HFFc6 (cell line): ENCODE measurements at regions not wholly inside any gene's neighbourhood (a gene's known extent, or its start where the extent isn't known, plus 50 kb on each side); places are given as distances from the start of the nearest gene placed in this dataset.

ENCODE experiments used
- DNase-seq: peaks from one replicate; pipeline ENCODE4 v3.0.0-alpha.2; 2018
- H3K27ac Mint-ChIP-seq: 2 replicates; pipeline ENCODE4 v1.8.0; 2020; ENCODE audit warnings: mild to moderate bottlenecking, mixed read lengths
- H3K27me3 Mint-ChIP-seq: 2 replicates; pipeline ENCODE4 v1.8.0; 2021; ENCODE audit warnings: mild to moderate bottlenecking, moderate library complexity, mixed read lengths; ENCODE audit not compliant: insufficient read depth
- H3K36me3 Mint-ChIP-seq: 2 replicates; pipeline ENCODE4 v1.8.0; 2021; ENCODE audit warnings: low read depth, mixed read lengths
- H3K4me1 Mint-ChIP-seq: 2 replicates; pipeline ENCODE4 v1.8.0; 2020; ENCODE audit warnings: low read depth, mixed read lengths
- H3K4me3 Mint-ChIP-seq: 2 replicates; pipeline ENCODE4 v1.8.0; 2020; ENCODE audit warnings: mild to moderate bottlenecking, moderate library complexity, mixed read lengths
- H3K9me3 Mint-ChIP-seq: 2 replicates; pipeline ENCODE4 v1.8.0; 2020; ENCODE audit warnings: mild to moderate bottlenecking, mixed read lengths
- TF ChIP-seq, protein P1 (sequence below): fragments of 200-600 bp; sonication (generic); IDR thresholded peaks from 2 replicates; pipeline ENCODE4 v1.5.0; 2021; ENCODE audit warnings: antibody characterized with exemption, mild to moderate bottlenecking

DNA sequence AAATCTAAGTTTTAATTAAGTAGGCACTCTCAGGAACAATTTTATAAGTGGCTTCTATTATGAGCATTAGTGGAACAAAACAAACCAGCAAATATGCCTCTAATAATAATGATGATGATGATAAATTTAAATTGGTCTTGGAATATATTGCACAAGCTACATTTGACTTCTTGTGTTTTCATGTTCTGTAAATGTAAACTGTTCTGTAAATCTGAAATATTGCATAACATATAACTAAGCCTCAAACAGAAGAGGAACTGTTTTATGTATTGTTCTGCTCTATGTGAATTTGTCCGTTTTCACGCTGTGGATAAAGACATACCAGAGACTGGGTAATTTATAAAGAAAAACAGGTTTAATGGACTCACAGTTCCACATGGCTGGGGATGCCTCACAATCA is 625.2 kb upstream of the CELF2 start:
- no peak overlapping the region for H3K4me3 Mint-ChIP-seq
- H3K4me1 Mint-ChIP-seq = no peaks in the 10 kb centered on the region
- no peak overlapping the region for H3K27ac Mint-ChIP-seq
- no peaks in the 10 kb centered on the region for H3K36me3 Mint-ChIP-seq
- DNase-seq = no peak
- H3K9me3 Mint-ChIP-seq = peaks cover 56% of the 10 kb centered on the region
- no peaks in the 10 kb centered on the region for H3K27me3 Mint-ChIP-seq
- TF ChIP-seq, protein P1, sequence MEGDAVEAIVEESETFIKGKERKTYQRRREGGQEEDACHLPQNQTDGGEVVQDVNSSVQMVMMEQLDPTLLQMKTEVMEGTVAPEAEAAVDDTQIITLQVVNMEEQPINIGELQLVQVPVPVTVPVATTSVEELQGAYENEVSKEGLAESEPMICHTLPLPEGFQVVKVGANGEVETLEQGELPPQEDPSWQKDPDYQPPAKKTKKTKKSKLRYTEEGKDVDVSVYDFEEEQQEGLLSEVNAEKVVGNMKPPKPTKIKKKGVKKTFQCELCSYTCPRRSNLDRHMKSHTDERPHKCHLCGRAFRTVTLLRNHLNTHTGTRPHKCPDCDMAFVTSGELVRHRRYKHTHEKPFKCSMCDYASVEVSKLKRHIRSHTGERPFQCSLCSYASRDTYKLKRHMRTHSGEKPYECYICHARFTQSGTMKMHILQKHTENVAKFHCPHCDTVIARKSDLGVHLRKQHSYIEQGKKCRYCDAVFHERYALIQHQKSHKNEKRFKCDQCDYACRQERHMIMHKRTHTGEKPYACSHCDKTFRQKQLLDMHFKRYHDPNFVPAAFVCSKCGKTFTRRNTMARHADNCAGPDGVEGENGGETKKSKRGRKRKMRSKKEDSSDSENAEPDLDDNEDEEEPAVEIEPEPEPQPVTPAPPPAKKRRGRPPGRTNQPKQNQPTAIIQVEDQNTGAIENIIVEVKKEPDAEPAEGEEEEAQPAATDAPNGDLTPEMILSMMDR = no peak

DNA sequence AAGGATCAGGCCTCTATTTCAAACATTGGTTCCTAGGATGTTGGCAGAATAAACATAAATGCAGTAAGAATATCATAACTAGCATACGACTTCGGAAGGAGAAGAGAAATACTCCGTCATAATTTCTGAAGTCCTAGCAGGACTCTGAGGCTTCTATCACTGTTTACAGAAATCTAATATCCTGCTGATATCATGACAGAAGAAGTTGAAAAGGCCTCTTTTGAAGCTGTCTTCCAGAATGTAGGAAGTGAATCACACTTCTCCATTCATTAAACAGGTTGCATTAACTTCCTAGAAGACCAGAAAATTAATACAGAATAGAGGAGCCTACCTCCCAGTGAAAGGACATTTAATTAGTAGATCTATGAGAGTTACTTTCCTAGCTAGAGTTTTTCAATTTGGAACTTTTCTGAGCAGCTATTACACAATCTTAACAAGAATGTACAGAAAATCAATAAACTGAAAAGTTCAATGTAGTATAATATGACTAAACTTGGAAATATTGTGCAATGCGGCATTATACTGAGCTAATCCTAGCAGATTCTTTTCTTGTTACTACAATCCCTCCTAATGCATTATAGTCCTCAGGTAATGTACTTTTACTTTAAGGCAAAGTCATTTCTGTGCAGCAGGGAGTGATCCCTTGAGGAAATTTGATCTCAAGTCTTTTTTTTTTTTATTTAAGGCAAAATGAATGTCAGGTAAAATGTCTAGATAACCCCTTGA is 622.6 kb upstream of the CELF2 start:
- H3K27ac Mint-ChIP-seq = no peak overlapping the region
- TF ChIP-seq, protein P1 = no peak
- peaks cover 47% of the 10 kb centered on the region for H3K9me3 Mint-ChIP-seq
- no peaks in the 10 kb centered on the region for H3K27me3 Mint-ChIP-seq
- no peak overlapping the region for H3K4me3 Mint-ChIP-seq
- no peaks in the 10 kb centered on the region for H3K36me3 Mint-ChIP-seq
- DNase-seq = no peak
- H3K4me1 Mint-ChIP-seq = no peaks in the 10 kb centered on the region

DNA sequence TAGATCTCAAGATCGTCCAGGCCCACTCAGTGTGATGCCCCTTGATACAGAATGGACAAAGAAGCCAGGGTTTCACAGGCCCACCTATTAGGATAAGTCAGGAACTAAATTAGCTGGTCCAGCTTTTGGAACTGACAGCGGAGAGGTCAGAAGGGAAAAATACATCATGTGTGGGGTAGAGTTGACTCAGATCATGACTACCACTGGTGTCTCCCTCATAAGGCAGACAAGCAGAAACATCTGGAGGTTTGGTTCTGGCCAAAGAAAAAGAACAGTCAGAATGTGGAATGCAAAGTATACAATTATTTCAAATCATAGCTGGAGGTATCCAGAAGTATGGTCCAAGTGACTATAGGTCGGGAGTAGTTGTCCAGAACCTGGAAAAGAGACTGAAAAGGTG is 621.1 kb upstream of the CELF2 start:
- TF ChIP-seq, protein P1 = no peak
- Mint-ChIP-seq H3K4me3 (no peak overlapping the region), H3K4me1 (no peaks in the 10 kb centered on the region), H3K27ac (no peak overlapping the region), H3K36me3 (no peaks in the 10 kb centered on the region), H3K9me3 (peaks cover 44% of the 10 kb centered on the region), H3K27me3 (no peaks in the 10 kb centered on the region)
- no peak for DNase-seq

DNA sequence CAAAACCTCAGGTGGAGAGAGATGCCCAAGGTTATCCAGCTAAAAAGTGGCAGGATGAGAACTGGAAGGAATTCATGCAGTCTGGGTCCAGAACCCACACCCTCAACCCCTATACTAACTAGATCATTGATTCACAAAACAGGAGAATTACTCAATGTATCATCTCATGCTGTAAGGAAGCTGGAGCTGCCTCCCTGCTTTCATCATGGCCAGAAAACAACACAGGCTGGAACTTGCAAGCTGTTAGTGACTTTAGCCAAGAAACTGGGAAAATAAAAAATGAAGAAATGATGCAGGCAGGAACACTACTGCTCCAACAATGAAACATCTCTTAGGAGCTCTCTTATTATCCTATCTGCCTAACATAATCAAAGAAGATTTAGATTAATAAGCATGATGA is 619.8 kb upstream of the CELF2 start:
- Mint-ChIP-seq H3K36me3 (no peaks in the 10 kb centered on the region), H3K4me3 (no peak overlapping the region), H3K27me3 (no peaks in the 10 kb centered on the region), H3K4me1 (no peaks in the 10 kb centered on the region), H3K27ac (no peak overlapping the region), H3K9me3 (peaks cover 57% of the 10 kb centered on the region)
- TF ChIP-seq, protein P1 = no peak
- DNase-seq = no peak

DNA sequence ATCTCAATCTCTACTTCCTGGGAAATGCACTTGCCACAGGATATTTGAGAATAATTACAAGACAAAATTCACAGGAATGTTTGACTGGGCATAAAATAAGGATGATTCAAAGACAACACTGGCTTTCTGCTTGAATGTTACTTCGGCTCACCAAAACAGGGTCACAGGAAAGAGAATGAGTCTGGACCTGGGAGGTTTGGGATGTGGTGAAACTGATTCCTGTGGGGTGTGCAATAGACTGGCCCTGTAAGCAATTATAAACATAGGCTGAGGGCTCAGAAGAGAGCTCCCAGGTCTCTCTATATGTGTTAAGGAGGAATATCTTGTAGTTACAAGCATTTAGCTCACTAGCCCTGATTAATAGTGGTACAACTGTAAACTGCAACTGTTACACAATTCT is 613.9 kb upstream of the CELF2 start:
- TF ChIP-seq, protein P1 = no peak
- Mint-ChIP-seq H3K9me3 (peaks cover 44% of the 10 kb centered on the region), H3K4me3 (no peak overlapping the region), H3K27me3 (no peaks in the 10 kb centered on the region), H3K27ac (no peak overlapping the region), H3K4me1 (no peaks in the 10 kb centered on the region), H3K36me3 (no peaks in the 10 kb centered on the region)
- DNase-seq = no peak

DNA sequence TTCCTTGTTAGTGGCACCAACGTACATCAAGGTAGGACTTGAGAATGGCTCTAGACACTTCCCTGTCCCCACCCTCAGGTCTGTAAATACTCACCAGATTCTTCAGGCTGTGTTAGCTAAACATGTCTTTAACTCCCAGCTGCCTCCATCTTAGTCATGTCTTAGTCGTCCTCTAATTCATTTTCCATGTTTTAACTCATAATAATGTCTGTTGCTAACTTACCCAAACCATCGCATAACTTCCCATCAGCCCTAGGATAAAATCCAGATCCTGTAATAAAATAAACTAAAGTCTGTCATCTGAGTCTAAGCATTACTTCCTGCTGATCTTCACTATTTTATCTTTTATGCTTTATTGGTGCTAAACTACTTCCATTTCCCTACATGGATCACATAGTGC is 600.0 kb upstream of the CELF2 start:
- H3K27ac Mint-ChIP-seq = no peak overlapping the region
- H3K9me3 Mint-ChIP-seq = peaks cover 59% of the 10 kb centered on the region
- no peaks in the 10 kb centered on the region for H3K36me3 Mint-ChIP-seq
- no peaks in the 10 kb centered on the region for H3K4me1 Mint-ChIP-seq
- no peaks in the 10 kb centered on the region; the same call in 1 of the 2 replicates for H3K27me3 Mint-ChIP-seq
- H3K4me3 Mint-ChIP-seq = no peak overlapping the region
- DNase-seq = no peak
- TF ChIP-seq, protein P1 = no peak
